GM12878 (cell line): ENCODE measurements at regions not wholly inside any gene's neighbourhood (a gene's known extent, or its start where the extent isn't known, plus 50 kb on each side); places are given as distances from the start of the nearest gene placed in this dataset.

ENCODE experiments used
- BRCA1 ChIP-seq: IDR thresholded peaks from 2 replicates; pipeline ENCODE4 v1.6.1; 2011; ENCODE audit warnings: low read depth, low read length, improper control_type of control experiment
- CREM ChIP-seq: IDR thresholded peaks from 2 replicates; pipeline ENCODE4 v1.6.1; 2014; ENCODE audit warnings: antibody characterized with exemption, low read depth
- CTCF ChIP-seq, 3 experiments: IDR thresholded peaks in 2 of 3; conservative IDR thresholded peaks in 1 of 3; 2 replicates each; pipeline ENCODE4 v1.5.1; 2011; ENCODE audit warnings: low read depth in 3 of 3, low read length in 3 of 3, mild to moderate bottlenecking in 3 of 3, control low read depth in 2 of 3, moderate library complexity in 2 of 3, inconsistent platforms in 1 of 3, mixed read lengths in 1 of 3; ENCODE audit not compliant: control insufficient read depth in 2 of 3, insufficient read depth in 1 of 3; ENCODE audit errors: extremely low read depth in 1 of 3
- EGR1 ChIP-seq, 2 experiments: IDR thresholded peaks; 1 replicate in 1 of 2; 2 replicates in 1 of 2; pipeline ENCODE4 v1.6.1; 2011 to 2012; ENCODE audit warnings: low read depth in 2 of 2, low read length in 2 of 2, borderline replicate concordance in 1 of 2, mild to moderate bottlenecking in 1 of 2, moderate library complexity in 1 of 2
- EP300 ChIP-seq, 2 experiments: fragments of 150-350 bp in 1 of 2; IDR thresholded peaks; 2 replicates each; pipeline ENCODE4 v1.6.1; 2011 to 2012; ENCODE audit warnings: low read depth in 2 of 2, low read length in 2 of 2, borderline replicate concordance in 1 of 2, improper control_type of control experiment in 1 of 2, inconsistent platforms in 1 of 2; ENCODE audit not compliant: control insufficient read depth in 1 of 2
- MYC ChIP-seq: IDR thresholded peaks from 2 replicates; pipeline ENCODE4 v1.6.1; 2011; ENCODE audit warnings: mild to moderate bottlenecking, low read length, moderate library complexity, inconsistent platforms; ENCODE audit not compliant: insufficient read depth, insufficient replicate concordance, insufficient read length, severe bottlenecking
- NRF1 ChIP-seq: conservative IDR thresholded peaks from 2 replicates; pipeline ENCODE4 v1.6.1; 2011; ENCODE audit warnings: mild to moderate bottlenecking, low read depth, low read length, improper control_type of control experiment
- PML ChIP-seq: IDR thresholded peaks from 2 replicates; pipeline ENCODE4 v1.6.1; 2012; ENCODE audit warnings: low read length, inconsistent platforms
- RAD21 ChIP-seq: IDR thresholded peaks from 2 replicates; pipeline ENCODE4 v1.6.1; 2011; ENCODE audit warnings: mild to moderate bottlenecking, low read depth, low read length, moderate library complexity; ENCODE audit not compliant: insufficient read depth
- REST ChIP-seq: IDR thresholded peaks from 2 replicates; pipeline ENCODE4 v1.6.1; 2012; ENCODE audit warnings: mild to moderate bottlenecking, low read depth, low read length
- SKIL ChIP-seq: fragments of 450-650 bp; IDR thresholded peaks from 2 replicates; pipeline ENCODE4 v1.6.1; 2017; ENCODE audit warnings: mild to moderate bottlenecking, low read depth, inconsistent platforms; ENCODE audit not compliant: poor library complexity, severe bottlenecking
- SMARCA5 ChIP-seq: fragments of 450-650 bp; IDR thresholded peaks from 2 replicates; pipeline ENCODE4 v1.6.1; 2017; ENCODE audit warnings: mild to moderate bottlenecking
- USF2 ChIP-seq: IDR thresholded peaks from 2 replicates; pipeline ENCODE4 v1.6.1; 2011; ENCODE audit warnings: low read depth, low read length, improper control_type of control experiment, borderline replicate concordance
- ZNF592 ChIP-seq: fragments of 450-650 bp; IDR thresholded peaks from 2 replicates; pipeline ENCODE4 v1.6.1; 2017; ENCODE audit warnings: mild to moderate bottlenecking, moderate library complexity

GRCh38 chr7:125643302-125643701, 713.7 kb upstream of the POT1 start:
- TF ChIP-seq NRF1 = no peak
- TF ChIP-seq EGR1 (IDR thresholded peaks at IDR 0.05; ENCODE audit: borderline replicate concordance in 1 of 2, low read depth in 2 of 2, low read length in 2 of 2) = no peak
- TF ChIP-seq CREM = no peak
- TF ChIP-seq ZNF592 = no peak
- TF ChIP-seq CTCF (IDR thresholded peaks at IDR 0.05 in 2 of 3, conservative IDR thresholded peaks at IDR 0.05 in 1 of 3; ENCODE audit: control insufficient read depth in 2 of 3, extremely low read depth in 1 of 3, insufficient read depth in 1 of 3, low read depth in 3 of 3, low read length in 3 of 3) = no peak
- no peak for TF ChIP-seq REST
- no peak for TF ChIP-seq BRCA1
- no peak for TF ChIP-seq USF2
- no peak for TF ChIP-seq SKIL
- TF ChIP-seq EP300 (IDR thresholded peaks at IDR 0.05; ENCODE audit: borderline replicate concordance in 1 of 2, control insufficient read depth in 1 of 2, low read depth in 2 of 2, low read length in 2 of 2) = no peak
- no peak for TF ChIP-seq SMARCA5
- TF ChIP-seq RAD21 = no peak
- no peak for TF ChIP-seq PML
- TF ChIP-seq MYC = no peak
